H9 (cell line): ENCODE measurements at regions not wholly inside any gene's neighbourhood (a gene's known extent, or its start where the extent isn't known, plus 50 kb on each side); places are given as distances from the start of the nearest gene placed in this dataset.

ENCODE experiments used
- DNase-seq: peaks from one replicate; pipeline ENCODE4 v3.0.0-alpha.2; 2017
- H2AFZ ChIP-seq: one replicate; pipeline ENCODE4 v1.6.1; 2013; ENCODE audit warnings: mild to moderate bottlenecking, low read length, control low read depth, moderate library complexity
- H2AK5ac ChIP-seq: 2 replicates; pipeline ENCODE4 v1.6.1; 2013; ENCODE audit warnings: low read length, control low read depth, mixed read lengths; ENCODE audit not compliant: insufficient read length
- H2BK120ac ChIP-seq: one replicate; pipeline ENCODE4 v1.6.1; 2013; ENCODE audit warnings: low read depth, mild to moderate bottlenecking, low read length, control low read depth, inconsistent platforms; ENCODE audit not compliant: poor library complexity, severe bottlenecking
- H2BK12ac ChIP-seq: 2 replicates; pipeline ENCODE4 v1.6.1; 2013; ENCODE audit warnings: low read length, control low read depth, mixed read lengths, low read depth; ENCODE audit not compliant: insufficient read length
- H2BK15ac ChIP-seq: 2 replicates; pipeline ENCODE4 v1.6.1; 2013; ENCODE audit warnings: low read depth, low read length, control low read depth
- H2BK20ac ChIP-seq: one replicate; pipeline ENCODE4 v1.6.1; 2013; ENCODE audit warnings: low read depth, mild to moderate bottlenecking, low read length, control low read depth, inconsistent platforms; ENCODE audit not compliant: poor library complexity, severe bottlenecking
- H2BK5ac ChIP-seq: 2 replicates; pipeline ENCODE4 v1.6.1; 2013; ENCODE audit warnings: low read length, control low read depth, mixed read lengths; ENCODE audit not compliant: insufficient read length
- H3K14ac ChIP-seq: 2 replicates; pipeline ENCODE4 v1.6.1; 2013; ENCODE audit warnings: low read length, control low read depth; ENCODE audit not compliant: insufficient read depth
- H3K18ac ChIP-seq: 2 replicates; pipeline ENCODE4 v1.6.1; 2013; ENCODE audit warnings: low read depth, mild to moderate bottlenecking, mixed read lengths, low read length, control low read depth; ENCODE audit not compliant: insufficient read length
- H3K23ac ChIP-seq: 2 replicates; pipeline ENCODE4 v1.6.1; 2013; ENCODE audit warnings: low read length, control low read depth, mixed read lengths, low read depth; ENCODE audit not compliant: insufficient read length
- H3K23me2 ChIP-seq: 2 replicates; pipeline ENCODE4 v1.6.1; 2013; ENCODE audit warnings: low read depth, mild to moderate bottlenecking, mixed read lengths, low read length, control low read depth; ENCODE audit not compliant: insufficient read length, poor library complexity, severe bottlenecking
- H3K27ac ChIP-seq: 2 replicates; pipeline ENCODE4 v1.5.1; 2013; ENCODE audit warnings: low read length, control low read depth, mixed read lengths, low read depth; ENCODE audit not compliant: insufficient read length
- H3K27me3 ChIP-seq: 2 replicates; pipeline ENCODE4 v1.6.1; 2013; ENCODE audit warnings: low read length, control low read depth, inconsistent platforms; ENCODE audit not compliant: insufficient read depth
- H3K4ac ChIP-seq: 2 replicates; pipeline ENCODE4 v1.6.1; 2013; ENCODE audit warnings: low read depth, mild to moderate bottlenecking, control low read depth, inconsistent platforms, low read length, moderate library complexity
- H3K4me1 ChIP-seq: 2 replicates; pipeline ENCODE4 v1.6.1; 2013; ENCODE audit warnings: low read length, control low read depth, inconsistent platforms; ENCODE audit not compliant: insufficient read depth
- H3K4me2 ChIP-seq: 2 replicates; pipeline ENCODE4 v1.6.1; 2013; ENCODE audit warnings: low read length, control low read depth, mixed read lengths; ENCODE audit not compliant: insufficient read length, insufficient read depth
- H3K56ac ChIP-seq: 2 replicates; pipeline ENCODE4 v1.6.1; 2013; ENCODE audit warnings: low read depth, mild to moderate bottlenecking, mixed read lengths, low read length, control low read depth; ENCODE audit not compliant: insufficient read length
- H3K79me1 ChIP-seq: 2 replicates; pipeline ENCODE4 v1.6.1; 2013; ENCODE audit warnings: low read depth, mild to moderate bottlenecking, moderate library complexity, low read length, control low read depth, inconsistent platforms; ENCODE audit not compliant: insufficient read depth, poor library complexity, severe bottlenecking
- H3K79me2 ChIP-seq: 2 replicates; pipeline ENCODE4 v1.6.1; 2013; ENCODE audit warnings: low read length, control low read depth, inconsistent platforms; ENCODE audit not compliant: insufficient read depth
- H3K9ac ChIP-seq: 2 replicates; pipeline ENCODE4 v1.6.1; 2013; ENCODE audit warnings: low read length, control low read depth, mixed read lengths; ENCODE audit not compliant: insufficient read length; ENCODE audit errors: extremely low read depth
- H3K9me3 ChIP-seq: one replicate; pipeline ENCODE4 v1.6.1; 2013; ENCODE audit warnings: low read depth, low read length, inconsistent platforms; ENCODE audit not compliant: control insufficient read depth
- H3T11ph ChIP-seq: one replicate; pipeline ENCODE4 v1.6.1; 2013; ENCODE audit warnings: mild to moderate bottlenecking, low read length, control low read depth, inconsistent platforms
- H4K20me1 ChIP-seq: one replicate; pipeline ENCODE4 v1.6.1; 2013; ENCODE audit not compliant: control insufficient read depth, insufficient read length, insufficient read depth
- H4K5ac ChIP-seq: 2 replicates; pipeline ENCODE4 v1.6.1; 2013; ENCODE audit warnings: low read depth, mild to moderate bottlenecking, mixed read lengths, low read length, control low read depth; ENCODE audit not compliant: insufficient read length
- H4K8ac ChIP-seq: replicated peaks from 2 replicates; pipeline ENCODE4 v1.6.1; 2013; ENCODE audit warnings: low read length, control low read depth, mixed read lengths, low read depth; ENCODE audit not compliant: insufficient read length
- H4K91ac ChIP-seq: 2 replicates; pipeline ENCODE4 v1.6.1; 2013; ENCODE audit warnings: low read depth, mild to moderate bottlenecking, moderate library complexity, mixed read lengths, low read length, control low read depth; ENCODE audit not compliant: insufficient read length
- H3K27ac Mint-ChIP-seq, 3 experiments: 2 replicates in 2 of 3; 3 replicates in 1 of 3; pipeline ENCODE4 v1.8.0; 2020 to 2021; ENCODE audit warnings: mixed read lengths in 3 of 3, mild to moderate bottlenecking in 1 of 3, moderate library complexity in 1 of 3
- H3K27me3 Mint-ChIP-seq: 2 replicates; pipeline ENCODE4 v1.8.0; 2021; ENCODE audit warnings: low read depth, mild to moderate bottlenecking, moderate library complexity, mixed read lengths
- H3K36me3 Mint-ChIP-seq, 3 experiments: 2 replicates in 2 of 3; 3 replicates in 1 of 3; pipeline ENCODE4 v1.8.0; 2020 to 2021; ENCODE audit warnings: low read depth in 3 of 3, mixed read lengths in 3 of 3; ENCODE audit not compliant: insufficient read depth in 1 of 3
- H3K4me1 Mint-ChIP-seq, 2 experiments: 2 replicates each; pipeline ENCODE4 v1.8.0; 2020; ENCODE audit warnings: mixed read lengths in 2 of 2
- H3K4me3 Mint-ChIP-seq, 2 experiments: 2 replicates in 1 of 2; 3 replicates in 1 of 2; pipeline ENCODE4 v1.8.0; 2020 to 2021; ENCODE audit warnings: mild to moderate bottlenecking in 2 of 2, mixed read lengths in 2 of 2, moderate library complexity in 1 of 2
- H3K9me3 Mint-ChIP-seq, 2 experiments: 2 replicates in 1 of 2; 3 replicates in 1 of 2; pipeline ENCODE4 v1.8.0; 2020; ENCODE audit warnings: mild to moderate bottlenecking in 2 of 2, mixed read lengths in 2 of 2, moderate library complexity in 1 of 2
- WGBS: extraction: QIAGEN DNeasy Blood & Tissue Kit; methylation state at CpG from one replicate; pipeline ENCODE4 v1.1.7; 2013; ENCODE audit warnings: missing lambda C conversion rate, low lambda C conversion rate, mixed read lengths; ENCODE audit not compliant: insufficient read length; ENCODE audit errors: extremely low coverage; 5-methylcytosine and 5-hydroxymethylcytosine counted together
- TF ChIP-seq, protein P1 (sequence below): fragments of 200-600 bp; sonication (generic); conservative IDR thresholded peaks from 3 replicates; pipeline ENCODE4 v1.8.0; 2021; ENCODE audit warnings: antibody characterized with exemption, mild to moderate bottlenecking

- Histone ChIP-seq H4K8ac (no peak overlapping the region), H3K4ac (no peak overlapping the region), H4K5ac (no peak overlapping the region), H3K18ac (no peak overlapping the region), H3K9me3 (no peaks in the 10 kb centered on the region), H4K20me1 (no peaks in the 10 kb centered on the region), H3K14ac (no peak overlapping the region), H3K79me2 (no peaks in the 10 kb centered on the region), H3K27me3 (no peaks in the 10 kb centered on the region), H3K4me1 (no peaks in the 10 kb centered on the region; the same call in 1 of the 2 replicates), H2BK20ac (no peak overlapping the region), H3K56ac (no peak overlapping the region), H3K27ac (no peak overlapping the region), H3K4me2 (no peak overlapping the region), H2BK15ac (no peak overlapping the region), H2BK12ac (no peak overlapping the region), H3K23me2 (no peaks in the 10 kb centered on the region), H2AK5ac (no peak overlapping the region), H3T11ph (no peak overlapping the region), H3K79me1 (no peaks in the 10 kb centered on the region), H2AFZ (no peak overlapping the region), H3K23ac (no peak overlapping the region), H2BK120ac (no peak overlapping the region), H2BK5ac (no peak overlapping the region), H4K91ac (no peak overlapping the region), H3K9ac (no peak overlapping the region)
- TF ChIP-seq, protein P1, sequence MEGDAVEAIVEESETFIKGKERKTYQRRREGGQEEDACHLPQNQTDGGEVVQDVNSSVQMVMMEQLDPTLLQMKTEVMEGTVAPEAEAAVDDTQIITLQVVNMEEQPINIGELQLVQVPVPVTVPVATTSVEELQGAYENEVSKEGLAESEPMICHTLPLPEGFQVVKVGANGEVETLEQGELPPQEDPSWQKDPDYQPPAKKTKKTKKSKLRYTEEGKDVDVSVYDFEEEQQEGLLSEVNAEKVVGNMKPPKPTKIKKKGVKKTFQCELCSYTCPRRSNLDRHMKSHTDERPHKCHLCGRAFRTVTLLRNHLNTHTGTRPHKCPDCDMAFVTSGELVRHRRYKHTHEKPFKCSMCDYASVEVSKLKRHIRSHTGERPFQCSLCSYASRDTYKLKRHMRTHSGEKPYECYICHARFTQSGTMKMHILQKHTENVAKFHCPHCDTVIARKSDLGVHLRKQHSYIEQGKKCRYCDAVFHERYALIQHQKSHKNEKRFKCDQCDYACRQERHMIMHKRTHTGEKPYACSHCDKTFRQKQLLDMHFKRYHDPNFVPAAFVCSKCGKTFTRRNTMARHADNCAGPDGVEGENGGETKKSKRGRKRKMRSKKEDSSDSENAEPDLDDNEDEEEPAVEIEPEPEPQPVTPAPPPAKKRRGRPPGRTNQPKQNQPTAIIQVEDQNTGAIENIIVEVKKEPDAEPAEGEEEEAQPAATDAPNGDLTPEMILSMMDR: no peak
- peak overlapping the region in 2 of 3 experiments; percentile 79 to 89; a peak in 6 of 7 replicates for H3K27ac Mint-ChIP-seq
- no CpG with 5 or more reads among the region's 14 CpGs for WGBS
- no peak overlapping the region for H3K4me3 Mint-ChIP-seq
- no peak for DNase-seq
- H3K27me3 Mint-ChIP-seq: no peaks in the 10 kb centered on the region
- H3K36me3 Mint-ChIP-seq: peaks cover 4 to 31% (median 6%) of the 10 kb centered on the region in 3 experiments; a peak in 6 of 7 replicates
- H3K4me1 Mint-ChIP-seq: peaks cover 13 to 16% of the 10 kb centered on the region in 2 experiments
- no peaks in the 10 kb centered on the region for H3K9me3 Mint-ChIP-seq
Observed at GRCh38 chr7:66542528-66543269, 86.0 kb upstream of the KCTD7 start.
